GM10266 (cell line): ENCODE measurements at regions not wholly inside any gene's neighbourhood (a gene's known extent, or its start where the extent isn't known, plus 50 kb on each side); places are given as distances from the start of the nearest gene placed in this dataset.

ENCODE experiments used
- DNase-seq: peaks from one replicate; pipeline ENCODE4 v3.0.0; 2012; ENCODE audit errors: extremely low spot score
- CTCF ChIP-seq: IDR thresholded peaks from 2 replicates; pipeline ENCODE4 v1.5.1; 2012; ENCODE audit warnings: mild to moderate bottlenecking, low read depth; ENCODE audit not compliant: control insufficient read depth, insufficient read depth; ENCODE audit errors: missing control alignments

- no peak for TF ChIP-seq CTCF
- DNase-seq, result no peak
These were observed 188.7 kb downstream of the ANKRD50 start for GRCh38 chr4:124523816-124524215.

GRCh38 chr4:124525524-124525923 lies 187.0 kb downstream of the ANKRD50 start:
- TF ChIP-seq CTCF, result no peak
- no peak for DNase-seq

GRCh38 chr4:124526331-124526730 lies 186.2 kb downstream of the ANKRD50 start:
- TF ChIP-seq CTCF, result no peak
- DNase-seq, result no peak

GRCh38 chr4:124526769-124527168 lies 185.8 kb downstream of the ANKRD50 start:
- TF ChIP-seq CTCF, result no peak
- DNase-seq, result no peak

GRCh38 chr4:124527364-124527763 lies 185.2 kb downstream of the ANKRD50 start:
- DNase-seq, result no peak
- no peak for TF ChIP-seq CTCF

- no peak for DNase-seq
- no peak for TF ChIP-seq CTCF
These were observed 183.4 kb downstream of the ANKRD50 start for GRCh38 chr4:124529131-124529530.

- no peak for DNase-seq
- TF ChIP-seq CTCF, result no peak
These were observed 182.0 kb downstream of the ANKRD50 start for GRCh38 chr4:124530464-124531077.
